Type B pancreatic cell (in vitro differentiated cells): ENCODE measurements at regions not wholly inside any gene's neighbourhood (a gene's known extent, or its start where the extent isn't known, plus 50 kb on each side); places are given as distances from the start of the nearest gene placed in this dataset.
A peak's percentile ranks its signal among the peaks of the same experiment; 100 is the strongest.

Source experiments
- DNase-seq: peaks from one replicate; pipeline ENCODE4 v3.0.0; 2021; ENCODE audit warnings: mixed read lengths; ENCODE audit not compliant: unreplicated experiment; ENCODE audit errors: extremely low spot score
- H3K27ac Mint-ChIP-seq: 2 replicates; pipeline ENCODE4 v1.8.0; 2021; ENCODE audit warnings: mild to moderate bottlenecking, mixed read lengths
- H3K27me3 Mint-ChIP-seq: 2 replicates; pipeline ENCODE4 v1.8.0; 2021; ENCODE audit warnings: mixed read lengths
- H3K36me3 Mint-ChIP-seq: 2 replicates; pipeline ENCODE4 v1.8.0; 2021; ENCODE audit warnings: mixed read lengths
- H3K4me1 Mint-ChIP-seq: one replicate; pipeline ENCODE4 v1.8.0; 2021; ENCODE audit warnings: mixed read lengths; ENCODE audit not compliant: unreplicated experiment
- H3K4me3 Mint-ChIP-seq: 2 replicates; pipeline ENCODE4 v1.8.0; 2021; ENCODE audit warnings: mild to moderate bottlenecking, mixed read lengths
- H3K9me3 Mint-ChIP-seq: 2 replicates; pipeline ENCODE4 v1.8.0; 2021; ENCODE audit warnings: mixed read lengths
- CTCF ChIP-seq: fragments of 200-600 bp; sonication (generic); conservative IDR thresholded peaks from 2 replicates; pipeline ENCODE4 v1.5.0; 2021; ENCODE audit warnings: antibody characterized with exemption, mild to moderate bottlenecking

GRCh38 chr1:82840192-82840591, 1039.5 kb downstream of the ADGRL2 start:
- no peaks in the 10 kb centered on the region for H3K9me3 Mint-ChIP-seq
- H3K36me3 Mint-ChIP-seq, result no peaks in the 10 kb centered on the region
- H3K4me3 Mint-ChIP-seq, result no peak overlapping the region
- peaks cover 25% of the 10 kb centered on the region for H3K4me1 Mint-ChIP-seq
- H3K27me3 Mint-ChIP-seq, result peaks cover 3% of the 10 kb centered on the region
- no peak for DNase-seq
- no peak for TF ChIP-seq CTCF
- no peak overlapping the region for H3K27ac Mint-ChIP-seq

DNA sequence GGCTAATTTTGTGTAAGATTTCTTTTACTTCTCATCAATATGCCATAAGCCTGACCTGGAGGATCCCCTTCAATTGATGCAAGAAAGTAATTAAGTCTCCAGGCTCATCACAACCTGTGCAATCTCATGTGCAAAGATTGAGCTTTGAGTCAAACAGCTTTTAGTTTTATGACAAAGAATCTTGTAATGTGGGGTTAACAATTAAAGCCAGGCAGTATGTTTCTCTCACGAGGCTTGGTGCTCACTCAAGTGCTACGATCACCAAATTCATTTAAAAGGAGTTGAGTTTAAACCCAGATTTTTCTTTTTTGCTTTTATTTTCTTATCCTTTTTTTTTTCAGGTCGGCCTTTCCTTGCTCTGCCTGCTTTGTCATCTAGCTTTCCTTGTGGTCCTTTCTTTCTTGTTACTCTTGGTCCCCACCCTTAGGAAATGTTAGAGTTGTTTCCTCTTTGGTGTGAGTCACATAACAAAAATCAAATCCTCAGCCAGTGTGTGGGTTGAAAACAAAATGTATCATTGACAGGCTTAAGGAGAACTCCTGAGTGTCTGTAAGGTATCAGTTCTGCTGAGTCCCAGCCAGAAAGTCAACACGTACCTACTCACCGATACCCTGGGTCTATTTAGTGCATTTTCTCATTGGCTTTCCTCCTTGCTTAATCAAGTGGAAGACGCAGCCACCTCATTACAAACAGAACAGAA, 1037.2 kb downstream of the ADGRL2 start:
- Mint-ChIP-seq H3K4me1 (peaks cover 20% of the 10 kb centered on the region), H3K36me3 (no peaks in the 10 kb centered on the region), H3K4me3 (no peak overlapping the region), H3K27me3 (peaks cover 11% of the 10 kb centered on the region), H3K9me3 (peaks cover 6% of the 10 kb centered on the region), H3K27ac (peak overlapping the region; percentile 24)
- DNase-seq, result no peak
- no peak for TF ChIP-seq CTCF

GRCh38 chr1:82836973-82837680, 1036.4 kb downstream of the ADGRL2 start:
- Mint-ChIP-seq H3K27ac (no peak overlapping the region), H3K4me1 (peaks cover 20% of the 10 kb centered on the region)

DNA sequence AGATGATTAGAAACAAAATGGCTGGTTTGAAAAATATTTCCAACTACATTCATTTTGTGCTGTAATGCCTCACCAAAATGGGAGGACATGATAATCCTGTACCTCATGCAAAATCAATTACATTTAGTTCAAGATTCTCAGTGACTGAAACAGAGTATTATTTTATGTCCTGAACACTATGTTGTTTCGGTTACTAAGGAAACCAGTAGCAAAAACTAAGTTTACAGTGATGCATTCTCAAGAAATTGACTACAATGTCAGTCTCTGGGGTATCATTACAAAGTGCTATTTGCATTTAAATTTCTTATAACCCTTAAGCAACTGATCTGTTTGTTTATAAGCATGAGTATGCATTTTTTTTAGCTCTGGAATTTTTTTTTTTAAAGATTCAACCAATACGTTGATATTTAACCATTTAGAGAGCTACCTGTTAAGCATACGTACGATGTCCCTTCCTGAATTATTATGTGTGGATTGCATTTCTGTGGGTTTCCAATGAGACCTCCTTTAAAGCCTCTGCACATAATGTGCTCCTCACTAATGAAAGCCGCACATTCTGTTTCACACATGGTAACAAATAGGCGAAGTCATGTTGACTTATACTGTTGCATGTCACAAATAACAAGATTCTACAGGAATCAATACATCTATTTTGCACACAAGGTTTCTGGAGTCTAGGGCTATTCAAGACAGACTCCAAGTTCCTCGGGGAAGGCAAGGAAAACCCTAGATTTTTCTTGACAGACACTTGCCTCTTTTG, 1035.7 kb downstream of the ADGRL2 start:
- no peak for DNase-seq
- Mint-ChIP-seq H3K4me1 (peaks cover 20% of the 10 kb centered on the region), H3K9me3 (peaks cover 6% of the 10 kb centered on the region), H3K27ac (no peak overlapping the region), H3K36me3 (no peaks in the 10 kb centered on the region), H3K27me3 (peaks cover 11% of the 10 kb centered on the region), H3K4me3 (no peak overlapping the region)
- no peak for TF ChIP-seq CTCF

More at GRCh38 chr1:82836973-82837680, 1036.4 kb downstream of the ADGRL2 start:
- Mint-ChIP-seq H3K4me3 (no peak overlapping the region), H3K9me3 (peaks cover 6% of the 10 kb centered on the region), H3K36me3 (no peaks in the 10 kb centered on the region), H3K27me3 (peaks cover 11% of the 10 kb centered on the region)
- no peak for DNase-seq
- TF ChIP-seq CTCF, result no peak

- no peak for TF ChIP-seq CTCF
- Mint-ChIP-seq H3K9me3 (peaks cover 6% of the 10 kb centered on the region), H3K4me1 (no peaks in the 10 kb centered on the region), H3K36me3 (no peaks in the 10 kb centered on the region), H3K4me3 (no peak overlapping the region), H3K27ac (no peak overlapping the region), H3K27me3 (peaks cover 8% of the 10 kb centered on the region)
- no peak for DNase-seq
Measured at GRCh38 chr1:82830690-82831380, 1030.1 kb downstream of the ADGRL2 start.
